ENCODE measurements at regions not wholly inside any gene's neighbourhood (a gene's known extent, or its start where the extent isn't known, plus 50 kb on each side); places are given as distances from the start of the nearest gene placed in this dataset.

DNA sequence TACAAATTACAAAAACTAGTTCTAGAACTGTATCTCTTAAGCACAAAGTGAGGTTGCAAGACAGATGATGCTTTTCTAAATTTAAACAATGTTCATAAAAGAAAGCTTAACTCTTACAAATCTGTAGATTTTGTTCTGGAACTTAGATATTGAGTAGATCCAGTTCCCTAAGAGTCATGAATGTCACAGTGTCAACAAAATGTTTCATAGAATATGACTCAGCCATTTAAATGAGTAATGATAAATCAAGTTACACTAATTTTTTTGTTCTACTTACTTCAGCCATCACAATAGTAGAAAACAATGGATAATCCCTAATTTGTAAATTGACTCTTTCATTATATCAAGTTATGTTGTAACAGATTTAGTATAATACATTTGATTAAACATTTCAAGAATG lies 239.7 kb downstream of the MEF2C start:
- TF ChIP-seq EZH2phosphoT487 (IDR thresholded peaks at IDR 0.05; ENCODE audit: insufficient read depth, low read depth) (no peak), EZH2 (IDR thresholded peaks at IDR 0.05; ENCODE audit: insufficient read depth, poor library complexity, severe bottlenecking) (no peak)
